H9 (cell line): ENCODE measurements at regions not wholly inside any gene's neighbourhood (a gene's known extent, or its start where the extent isn't known, plus 50 kb on each side); places are given as distances from the start of the nearest gene placed in this dataset.

Experiments used
- DNase-seq: peaks from one replicate; pipeline ENCODE4 v3.0.0-alpha.2; 2017
- H2AFZ ChIP-seq: one replicate; pipeline ENCODE4 v1.6.1; 2013; ENCODE audit warnings: mild to moderate bottlenecking, low read length, control low read depth, moderate library complexity
- H2AK5ac ChIP-seq: 2 replicates; pipeline ENCODE4 v1.6.1; 2013; ENCODE audit warnings: low read length, control low read depth, mixed read lengths; ENCODE audit not compliant: insufficient read length
- H2BK120ac ChIP-seq: one replicate; pipeline ENCODE4 v1.6.1; 2013; ENCODE audit warnings: low read depth, mild to moderate bottlenecking, low read length, control low read depth, inconsistent platforms; ENCODE audit not compliant: poor library complexity, severe bottlenecking
- H2BK12ac ChIP-seq: 2 replicates; pipeline ENCODE4 v1.6.1; 2013; ENCODE audit warnings: low read length, control low read depth, mixed read lengths, low read depth; ENCODE audit not compliant: insufficient read length
- H2BK15ac ChIP-seq: 2 replicates; pipeline ENCODE4 v1.6.1; 2013; ENCODE audit warnings: low read depth, low read length, control low read depth
- H2BK20ac ChIP-seq: one replicate; pipeline ENCODE4 v1.6.1; 2013; ENCODE audit warnings: low read depth, mild to moderate bottlenecking, low read length, control low read depth, inconsistent platforms; ENCODE audit not compliant: poor library complexity, severe bottlenecking
- H2BK5ac ChIP-seq: 2 replicates; pipeline ENCODE4 v1.6.1; 2013; ENCODE audit warnings: low read length, control low read depth, mixed read lengths; ENCODE audit not compliant: insufficient read length
- H3K14ac ChIP-seq: 2 replicates; pipeline ENCODE4 v1.6.1; 2013; ENCODE audit warnings: low read length, control low read depth; ENCODE audit not compliant: insufficient read depth
- H3K18ac ChIP-seq: 2 replicates; pipeline ENCODE4 v1.6.1; 2013; ENCODE audit warnings: low read depth, mild to moderate bottlenecking, mixed read lengths, low read length, control low read depth; ENCODE audit not compliant: insufficient read length
- H3K23ac ChIP-seq: 2 replicates; pipeline ENCODE4 v1.6.1; 2013; ENCODE audit warnings: low read length, control low read depth, mixed read lengths, low read depth; ENCODE audit not compliant: insufficient read length
- H3K23me2 ChIP-seq: 2 replicates; pipeline ENCODE4 v1.6.1; 2013; ENCODE audit warnings: low read depth, mild to moderate bottlenecking, mixed read lengths, low read length, control low read depth; ENCODE audit not compliant: insufficient read length, poor library complexity, severe bottlenecking
- H3K27ac ChIP-seq: 2 replicates; pipeline ENCODE4 v1.5.1; 2013; ENCODE audit warnings: low read length, control low read depth, mixed read lengths, low read depth; ENCODE audit not compliant: insufficient read length
- H3K27me3 ChIP-seq: 2 replicates; pipeline ENCODE4 v1.6.1; 2013; ENCODE audit warnings: low read length, control low read depth, inconsistent platforms; ENCODE audit not compliant: insufficient read depth
- H3K4ac ChIP-seq: 2 replicates; pipeline ENCODE4 v1.6.1; 2013; ENCODE audit warnings: low read depth, mild to moderate bottlenecking, control low read depth, inconsistent platforms, low read length, moderate library complexity
- H3K4me1 ChIP-seq: 2 replicates; pipeline ENCODE4 v1.6.1; 2013; ENCODE audit warnings: low read length, control low read depth, inconsistent platforms; ENCODE audit not compliant: insufficient read depth
- H3K4me2 ChIP-seq: 2 replicates; pipeline ENCODE4 v1.6.1; 2013; ENCODE audit warnings: low read length, control low read depth, mixed read lengths; ENCODE audit not compliant: insufficient read length, insufficient read depth
- H3K56ac ChIP-seq: 2 replicates; pipeline ENCODE4 v1.6.1; 2013; ENCODE audit warnings: low read depth, mild to moderate bottlenecking, mixed read lengths, low read length, control low read depth; ENCODE audit not compliant: insufficient read length
- H3K79me1 ChIP-seq: 2 replicates; pipeline ENCODE4 v1.6.1; 2013; ENCODE audit warnings: low read depth, mild to moderate bottlenecking, moderate library complexity, low read length, control low read depth, inconsistent platforms; ENCODE audit not compliant: insufficient read depth, poor library complexity, severe bottlenecking
- H3K79me2 ChIP-seq: 2 replicates; pipeline ENCODE4 v1.6.1; 2013; ENCODE audit warnings: low read length, control low read depth, inconsistent platforms; ENCODE audit not compliant: insufficient read depth
- H3K9ac ChIP-seq: 2 replicates; pipeline ENCODE4 v1.6.1; 2013; ENCODE audit warnings: low read length, control low read depth, mixed read lengths; ENCODE audit not compliant: insufficient read length; ENCODE audit errors: extremely low read depth
- H3K9me3 ChIP-seq: one replicate; pipeline ENCODE4 v1.6.1; 2013; ENCODE audit warnings: low read depth, low read length, inconsistent platforms; ENCODE audit not compliant: control insufficient read depth
- H3T11ph ChIP-seq: one replicate; pipeline ENCODE4 v1.6.1; 2013; ENCODE audit warnings: mild to moderate bottlenecking, low read length, control low read depth, inconsistent platforms
- H4K20me1 ChIP-seq: one replicate; pipeline ENCODE4 v1.6.1; 2013; ENCODE audit not compliant: control insufficient read depth, insufficient read length, insufficient read depth
- H4K5ac ChIP-seq: 2 replicates; pipeline ENCODE4 v1.6.1; 2013; ENCODE audit warnings: low read depth, mild to moderate bottlenecking, mixed read lengths, low read length, control low read depth; ENCODE audit not compliant: insufficient read length
- H4K8ac ChIP-seq: replicated peaks from 2 replicates; pipeline ENCODE4 v1.6.1; 2013; ENCODE audit warnings: low read length, control low read depth, mixed read lengths, low read depth; ENCODE audit not compliant: insufficient read length
- H4K91ac ChIP-seq: 2 replicates; pipeline ENCODE4 v1.6.1; 2013; ENCODE audit warnings: low read depth, mild to moderate bottlenecking, moderate library complexity, mixed read lengths, low read length, control low read depth; ENCODE audit not compliant: insufficient read length
- H3K27ac Mint-ChIP-seq, 3 experiments: 2 replicates in 2 of 3; 3 replicates in 1 of 3; pipeline ENCODE4 v1.8.0; 2020 to 2021; ENCODE audit warnings: mixed read lengths in 3 of 3, mild to moderate bottlenecking in 1 of 3, moderate library complexity in 1 of 3
- H3K27me3 Mint-ChIP-seq: 2 replicates; pipeline ENCODE4 v1.8.0; 2021; ENCODE audit warnings: low read depth, mild to moderate bottlenecking, moderate library complexity, mixed read lengths
- H3K36me3 Mint-ChIP-seq, 3 experiments: 2 replicates in 2 of 3; 3 replicates in 1 of 3; pipeline ENCODE4 v1.8.0; 2020 to 2021; ENCODE audit warnings: low read depth in 3 of 3, mixed read lengths in 3 of 3; ENCODE audit not compliant: insufficient read depth in 1 of 3
- H3K4me1 Mint-ChIP-seq, 2 experiments: 2 replicates each; pipeline ENCODE4 v1.8.0; 2020; ENCODE audit warnings: mixed read lengths in 2 of 2
- H3K4me3 Mint-ChIP-seq, 2 experiments: 2 replicates in 1 of 2; 3 replicates in 1 of 2; pipeline ENCODE4 v1.8.0; 2020 to 2021; ENCODE audit warnings: mild to moderate bottlenecking in 2 of 2, mixed read lengths in 2 of 2, moderate library complexity in 1 of 2
- H3K9me3 Mint-ChIP-seq, 2 experiments: 2 replicates in 1 of 2; 3 replicates in 1 of 2; pipeline ENCODE4 v1.8.0; 2020; ENCODE audit warnings: mild to moderate bottlenecking in 2 of 2, mixed read lengths in 2 of 2, moderate library complexity in 1 of 2
- WGBS: extraction: QIAGEN DNeasy Blood & Tissue Kit; methylation state at CpG from one replicate; pipeline ENCODE4 v1.1.7; 2013; ENCODE audit warnings: missing lambda C conversion rate, low lambda C conversion rate, mixed read lengths; ENCODE audit not compliant: insufficient read length; ENCODE audit errors: extremely low coverage; 5-methylcytosine and 5-hydroxymethylcytosine counted together
- TF ChIP-seq, protein P1 (sequence below): fragments of 200-600 bp; sonication (generic); conservative IDR thresholded peaks from 3 replicates; pipeline ENCODE4 v1.8.0; 2021; ENCODE audit warnings: antibody characterized with exemption, mild to moderate bottlenecking

DNA sequence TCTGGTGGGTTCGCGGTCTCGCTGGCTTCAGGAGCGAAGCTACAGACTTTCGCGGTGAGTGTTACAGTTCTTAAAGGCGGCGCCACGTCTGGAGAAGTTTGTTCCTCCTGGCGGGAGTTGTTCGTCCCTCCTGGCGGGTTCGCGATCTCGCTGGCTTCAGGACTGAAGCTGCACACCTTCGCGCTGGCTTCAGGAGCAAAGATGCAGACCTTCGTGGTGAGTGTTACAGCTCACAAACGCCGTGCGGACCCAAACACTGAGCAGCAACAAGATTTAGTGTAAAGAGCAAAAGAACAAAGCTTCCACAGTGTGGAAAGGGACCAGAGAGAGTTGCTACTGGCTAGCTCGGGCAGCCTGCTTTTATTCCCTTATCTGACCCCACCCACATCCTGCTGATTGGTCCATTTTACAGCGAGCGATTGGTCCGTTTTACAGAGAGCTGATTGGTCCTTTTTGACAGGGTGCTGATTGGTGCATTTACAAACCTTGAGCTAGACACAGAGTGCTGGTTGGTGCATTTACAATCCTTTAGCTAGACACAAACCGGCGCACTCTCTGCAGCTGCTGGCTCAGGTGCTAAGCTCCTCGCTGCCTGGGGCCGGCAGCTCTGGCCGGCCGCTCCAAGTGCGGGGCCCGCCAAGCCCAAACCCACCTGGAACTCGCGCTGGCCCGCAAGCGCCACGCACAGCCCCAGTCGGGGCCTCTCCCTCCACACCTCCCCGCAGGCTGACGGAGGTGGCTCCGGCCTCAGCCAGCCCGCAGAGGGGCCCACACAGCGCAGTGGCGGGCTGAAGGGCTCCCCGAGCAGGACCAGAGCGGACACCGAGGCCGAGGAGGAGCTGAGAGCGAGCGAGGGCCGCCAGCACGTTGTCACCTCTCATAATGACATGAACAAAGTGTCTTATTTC lies 172.8 kb upstream of the KCTD3 start:
- H2BK20ac ChIP-seq: no peak overlapping the region
- no peak overlapping the region for H4K8ac ChIP-seq
- H3K9ac ChIP-seq: no peak overlapping the region
- no peak overlapping the region; the same call in 1 of the 2 replicates for H3K14ac ChIP-seq
- no peak overlapping the region for H2BK5ac ChIP-seq
- H3K27me3 ChIP-seq: no peaks in the 10 kb centered on the region; the same call in 1 of the 2 replicates
- H2AK5ac ChIP-seq: no peak overlapping the region
- H2BK120ac ChIP-seq: no peak overlapping the region
- H3K27ac ChIP-seq: no peak overlapping the region
- TF ChIP-seq, protein P1, sequence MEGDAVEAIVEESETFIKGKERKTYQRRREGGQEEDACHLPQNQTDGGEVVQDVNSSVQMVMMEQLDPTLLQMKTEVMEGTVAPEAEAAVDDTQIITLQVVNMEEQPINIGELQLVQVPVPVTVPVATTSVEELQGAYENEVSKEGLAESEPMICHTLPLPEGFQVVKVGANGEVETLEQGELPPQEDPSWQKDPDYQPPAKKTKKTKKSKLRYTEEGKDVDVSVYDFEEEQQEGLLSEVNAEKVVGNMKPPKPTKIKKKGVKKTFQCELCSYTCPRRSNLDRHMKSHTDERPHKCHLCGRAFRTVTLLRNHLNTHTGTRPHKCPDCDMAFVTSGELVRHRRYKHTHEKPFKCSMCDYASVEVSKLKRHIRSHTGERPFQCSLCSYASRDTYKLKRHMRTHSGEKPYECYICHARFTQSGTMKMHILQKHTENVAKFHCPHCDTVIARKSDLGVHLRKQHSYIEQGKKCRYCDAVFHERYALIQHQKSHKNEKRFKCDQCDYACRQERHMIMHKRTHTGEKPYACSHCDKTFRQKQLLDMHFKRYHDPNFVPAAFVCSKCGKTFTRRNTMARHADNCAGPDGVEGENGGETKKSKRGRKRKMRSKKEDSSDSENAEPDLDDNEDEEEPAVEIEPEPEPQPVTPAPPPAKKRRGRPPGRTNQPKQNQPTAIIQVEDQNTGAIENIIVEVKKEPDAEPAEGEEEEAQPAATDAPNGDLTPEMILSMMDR: no peak
- no peaks in the 10 kb centered on the region for H3K79me1 ChIP-seq
- H3K27me3 Mint-ChIP-seq: peaks cover 3% of the 10 kb centered on the region; the same call in 1 of the 2 replicates
- no peak overlapping the region for H3K4ac ChIP-seq
- no peak overlapping the region for H3K4me3 Mint-ChIP-seq
- no peak for DNase-seq
- H3K9me3 ChIP-seq: no peaks in the 10 kb centered on the region
- H3K4me1 Mint-ChIP-seq: peaks cover 5 to 11% of the 10 kb centered on the region in 2 experiments
- H2BK12ac ChIP-seq: no peak overlapping the region
- H4K5ac ChIP-seq: no peak overlapping the region
- H3K23me2 ChIP-seq: no peaks in the 10 kb centered on the region
- H4K91ac ChIP-seq: no peak overlapping the region
- H3K9me3 Mint-ChIP-seq: peaks cover 0 to 9% of the 10 kb centered on the region in 2 experiments; a peak in 4 of 5 replicates
- no peak overlapping the region for H2AFZ ChIP-seq
- H4K20me1 ChIP-seq: no peaks in the 10 kb centered on the region
- no peaks in the 10 kb centered on the region; the same call in 1 of the 2 replicates for H3K4me1 ChIP-seq
- H3K27ac Mint-ChIP-seq: no peak overlapping the region
- no peak overlapping the region for H3K56ac ChIP-seq
- no peak overlapping the region for H3T11ph ChIP-seq
- no CpG with 5 or more reads among the region's 53 CpGs for WGBS
- no peak overlapping the region for H3K23ac ChIP-seq
- peaks cover 0 to 5% (median 0%) of the 10 kb centered on the region in 3 experiments; a peak in 2 of 7 replicates for H3K36me3 Mint-ChIP-seq
- H2BK15ac ChIP-seq: no peak overlapping the region
- no peak overlapping the region for H3K4me2 ChIP-seq
- no peak overlapping the region for H3K18ac ChIP-seq
- no peaks in the 10 kb centered on the region for H3K79me2 ChIP-seq
